ENCODE measurements at regions not wholly inside any gene's neighbourhood (a gene's known extent, or its start where the extent isn't known, plus 50 kb on each side); places are given as distances from the start of the nearest gene placed in this dataset.

DNA sequence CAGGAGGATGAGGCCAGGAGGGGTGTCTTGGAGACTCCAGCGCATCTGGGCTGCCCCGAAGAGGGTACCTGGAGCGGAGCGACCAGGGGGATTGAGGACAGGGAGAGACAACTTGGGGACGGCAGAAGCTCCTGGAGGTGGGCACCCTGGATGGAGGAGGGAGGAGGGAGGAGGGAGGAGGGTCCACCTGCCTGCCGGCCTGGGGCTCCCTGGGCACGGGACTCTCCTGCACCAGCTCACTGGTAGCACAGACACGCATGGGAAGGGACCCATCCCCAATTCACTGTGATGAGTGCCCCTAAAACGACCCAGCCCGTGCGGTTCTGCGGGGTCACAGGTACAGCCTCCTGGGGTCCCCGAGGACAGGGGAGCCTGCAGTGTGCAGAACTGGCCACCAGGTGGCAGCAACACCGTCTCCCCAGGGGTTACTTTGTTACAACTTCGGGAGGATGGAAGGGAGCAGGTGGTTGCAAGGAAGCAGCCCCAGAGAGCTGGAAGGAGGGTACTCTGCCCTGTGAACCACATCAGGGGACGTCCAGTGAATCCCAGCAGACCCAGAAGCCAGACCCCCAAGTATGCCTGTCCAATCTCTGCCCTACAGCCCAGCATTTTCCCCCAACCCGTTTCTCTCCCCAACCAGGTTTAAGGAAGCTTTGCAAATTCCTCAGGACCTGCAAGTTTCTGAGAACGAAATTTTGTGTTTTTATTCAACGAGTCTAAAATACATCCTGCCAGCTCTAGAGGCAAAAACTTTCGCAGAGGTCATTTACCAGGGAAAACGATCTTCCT is 482.4 kb downstream of the NPHP4 start (continued):
- TF ChIP-seq, protein P1, sequence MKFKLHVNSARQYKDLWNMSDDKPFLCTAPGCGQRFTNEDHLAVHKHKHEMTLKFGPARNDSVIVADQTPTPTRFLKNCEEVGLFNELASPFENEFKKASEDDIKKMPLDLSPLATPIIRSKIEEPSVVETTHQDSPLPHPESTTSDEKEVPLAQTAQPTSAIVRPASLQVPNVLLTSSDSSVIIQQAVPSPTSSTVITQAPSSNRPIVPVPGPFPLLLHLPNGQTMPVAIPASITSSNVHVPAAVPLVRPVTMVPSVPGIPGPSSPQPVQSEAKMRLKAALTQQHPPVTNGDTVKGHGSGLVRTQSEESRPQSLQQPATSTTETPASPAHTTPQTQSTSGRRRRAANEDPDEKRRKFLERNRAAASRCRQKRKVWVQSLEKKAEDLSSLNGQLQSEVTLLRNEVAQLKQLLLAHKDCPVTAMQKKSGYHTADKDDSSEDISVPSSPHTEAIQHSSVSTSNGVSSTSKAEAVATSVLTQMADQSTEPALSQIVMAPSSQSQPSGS (IDR thresholded peaks at IDR 0.05; ENCODE audit: low read length): no peak
- TF ChIP-seq, protein P2, sequence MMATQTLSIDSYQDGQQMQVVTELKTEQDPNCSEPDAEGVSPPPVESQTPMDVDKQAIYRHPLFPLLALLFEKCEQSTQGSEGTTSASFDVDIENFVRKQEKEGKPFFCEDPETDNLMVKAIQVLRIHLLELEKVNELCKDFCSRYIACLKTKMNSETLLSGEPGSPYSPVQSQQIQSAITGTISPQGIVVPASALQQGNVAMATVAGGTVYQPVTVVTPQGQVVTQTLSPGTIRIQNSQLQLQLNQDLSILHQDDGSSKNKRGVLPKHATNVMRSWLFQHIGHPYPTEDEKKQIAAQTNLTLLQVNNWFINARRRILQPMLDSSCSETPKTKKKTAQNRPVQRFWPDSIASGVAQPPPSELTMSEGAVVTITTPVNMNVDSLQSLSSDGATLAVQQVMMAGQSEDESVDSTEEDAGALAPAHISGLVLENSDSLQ (IDR thresholded peaks at IDR 0.05): no peak
- no peak for TF ChIP-seq STAT1 (conservative IDR thresholded peaks at IDR 0.05)
- no peak for TF ChIP-seq MYB (IDR thresholded peaks at IDR 0.05; ENCODE audit: borderline replicate concordance, low read depth, low read length)
- no peak for TF ChIP-seq ETV6 (conservative IDR thresholded peaks at IDR 0.05 in 1 of 2, IDR thresholded peaks at IDR 0.05 in 1 of 2; ENCODE audit: borderline replicate concordance in 1 of 2, low read depth in 1 of 2)
- peak; percentile 92 for TF ChIP-seq SMC3 (IDR thresholded peaks at IDR 0.05; ENCODE audit: borderline replicate concordance, low read length)
- no peak for TF ChIP-seq JUNB (IDR thresholded peaks at IDR 0.05)

DNA sequence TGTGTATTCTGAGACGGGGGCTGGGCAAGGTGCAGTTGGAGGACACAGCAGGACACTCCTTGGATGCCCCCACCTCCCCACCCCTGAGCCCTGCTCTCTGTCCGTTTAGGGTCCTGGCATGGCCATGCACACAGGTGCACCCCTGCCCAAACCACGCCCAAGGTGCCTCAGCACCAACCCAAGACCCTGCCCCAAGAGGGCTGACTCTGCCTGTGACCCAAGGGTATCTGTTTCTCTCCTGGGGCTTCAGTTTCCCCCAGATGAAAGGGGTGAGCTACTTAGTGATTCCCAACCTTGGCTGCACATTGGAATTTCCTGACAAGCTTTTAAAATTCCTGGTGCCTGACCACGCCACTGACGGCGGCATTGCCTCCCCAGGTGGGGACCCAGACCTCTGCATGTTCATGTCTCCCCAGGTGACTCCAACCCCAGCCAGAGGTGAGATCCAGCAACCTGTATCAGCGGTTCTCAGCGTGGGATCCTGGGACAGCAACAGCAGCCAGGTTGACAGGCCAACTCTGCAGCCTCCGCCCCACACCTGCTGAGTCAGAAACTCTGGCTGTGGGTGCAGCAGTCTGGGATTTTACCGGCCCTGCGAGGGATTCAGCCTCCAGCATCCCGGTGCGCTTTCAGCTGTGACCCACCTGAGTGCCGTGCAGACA is 483.4 kb downstream of the NPHP4 start:
- no peak for FAIRE-seq
- intact Hi-C loops (cut with micrococcal nuclease; ENCODE audit: unreplicated experiment) (no loop called here), in situ Hi-C loops (cut with MboI) (loop anchor here (5.0 to 25.0 kb wide), 2 partner anchors 239 to 829 kb away; no protein-coding TSS in a partner anchor)
- WGBS (ENCODE audit: insufficient coverage, insufficient replicate concordance, low lambda C conversion rate, missing lambda C conversion rate): 31% methylated on average over 13 of the region's 14 CpGs
- H3K27me3 ChIP-seq (replicated peaks in 1 of 2; ENCODE audit: control insufficient read depth in 2 of 2, insufficient read depth in 2 of 2, low read length in 1 of 2): no peaks in the 10 kb centered on the region; a peak in 1 of 4 replicates
- H3K27ac ChIP-seq (ENCODE audit: control insufficient read depth, insufficient read depth): no peak overlapping the region
- no peak overlapping the region for H2AFZ ChIP-seq (ENCODE audit: control insufficient read depth, low read depth, low read length)
- POLR2A ChIA-PET: no interaction called here
- no peak overlapping the region for H3K9ac ChIP-seq (ENCODE audit: control insufficient read depth, insufficient read depth, low read length)
- RAD21 ChIA-PET (ENCODE audit: unreplicated experiment): interaction anchor here (1.0 to 1.2 kb wide), 2 partner anchors 237 to 465 kb away, joined by 3 to 4 read pairs; no protein-coding TSS in a partner anchor
- ATAC-seq: no peak
- BruUV-seq (replicated peaks): no TSS peak
- H3K4me2 ChIP-seq (ENCODE audit: control insufficient read depth, insufficient read depth): no peak overlapping the region
- SMC1A ChIA-PET (ENCODE audit: uncharacterized antibody, unreplicated experiment): no interaction called here
- no peaks in the 10 kb centered on the region for H4K20me1 ChIP-seq (ENCODE audit: control insufficient read depth, insufficient read depth)
- H3K79me2 ChIP-seq (ENCODE audit: control insufficient read depth, insufficient read depth, low read length): no peaks in the 10 kb centered on the region
- no peaks in the 10 kb centered on the region for H3K4me1 ChIP-seq (ENCODE audit: control insufficient read depth, insufficient read depth, low read length)
- H3K36me3 ChIP-seq (ENCODE audit: control insufficient read depth in 2 of 2, insufficient read depth in 2 of 2, low read length in 1 of 2): no peaks in the 10 kb centered on the region
- no peak overlapping the region for H3K4me3 ChIP-seq
- CTCF ChIA-PET: interaction anchor here (0.6 to 3.9 kb wide), 2 partner anchors 237 to 524 kb away, joined by 3 to 22 read pairs; no protein-coding TSS in a partner anchor
- H3K9me3 ChIP-seq (replicated peaks; ENCODE audit: control insufficient read depth, insufficient read depth, low read length): no peaks in the 10 kb centered on the region
- DNase-seq (ENCODE audit: low read depth, low spot score): no peak
- TF ChIP-seq, protein P3, sequence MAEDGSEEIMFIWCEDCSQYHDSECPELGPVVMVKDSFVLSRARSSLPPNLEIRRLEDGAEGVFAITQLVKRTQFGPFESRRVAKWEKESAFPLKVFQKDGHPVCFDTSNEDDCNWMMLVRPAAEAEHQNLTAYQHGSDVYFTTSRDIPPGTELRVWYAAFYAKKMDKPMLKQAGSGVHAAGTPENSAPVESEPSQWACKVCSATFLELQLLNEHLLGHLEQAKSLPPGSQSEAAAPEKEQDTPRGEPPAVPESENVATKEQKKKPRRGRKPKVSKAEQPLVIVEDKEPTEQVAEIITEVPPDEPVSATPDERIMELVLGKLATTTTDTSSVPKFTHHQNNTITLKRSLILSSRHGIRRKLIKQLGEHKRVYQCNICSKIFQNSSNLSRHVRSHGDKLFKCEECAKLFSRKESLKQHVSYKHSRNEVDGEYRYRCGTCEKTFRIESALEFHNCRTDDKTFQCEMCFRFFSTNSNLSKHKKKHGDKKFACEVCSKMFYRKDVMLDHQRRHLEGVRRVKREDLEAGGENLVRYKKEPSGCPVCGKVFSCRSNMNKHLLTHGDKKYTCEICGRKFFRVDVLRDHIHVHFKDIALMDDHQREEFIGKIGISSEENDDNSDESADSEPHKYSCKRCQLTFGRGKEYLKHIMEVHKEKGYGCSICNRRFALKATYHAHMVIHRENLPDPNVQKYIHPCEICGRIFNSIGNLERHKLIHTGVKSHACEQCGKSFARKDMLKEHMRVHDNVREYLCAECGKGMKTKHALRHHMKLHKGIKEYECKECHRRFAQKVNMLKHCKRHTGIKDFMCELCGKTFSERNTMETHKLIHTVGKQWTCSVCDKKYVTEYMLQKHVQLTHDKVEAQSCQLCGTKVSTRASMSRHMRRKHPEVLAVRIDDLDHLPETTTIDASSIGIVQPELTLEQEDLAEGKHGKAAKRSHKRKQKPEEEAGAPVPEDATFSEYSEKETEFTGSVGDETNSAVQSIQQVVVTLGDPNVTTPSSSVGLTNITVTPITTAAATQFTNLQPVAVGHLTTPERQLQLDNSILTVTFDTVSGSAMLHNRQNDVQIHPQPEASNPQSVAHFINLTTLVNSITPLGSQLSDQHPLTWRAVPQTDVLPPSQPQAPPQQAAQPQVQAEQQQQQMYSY (CRISPR knock-in tag; IDR thresholded peaks at IDR 0.05): no peak
- TF ChIP-seq, protein P4, sequence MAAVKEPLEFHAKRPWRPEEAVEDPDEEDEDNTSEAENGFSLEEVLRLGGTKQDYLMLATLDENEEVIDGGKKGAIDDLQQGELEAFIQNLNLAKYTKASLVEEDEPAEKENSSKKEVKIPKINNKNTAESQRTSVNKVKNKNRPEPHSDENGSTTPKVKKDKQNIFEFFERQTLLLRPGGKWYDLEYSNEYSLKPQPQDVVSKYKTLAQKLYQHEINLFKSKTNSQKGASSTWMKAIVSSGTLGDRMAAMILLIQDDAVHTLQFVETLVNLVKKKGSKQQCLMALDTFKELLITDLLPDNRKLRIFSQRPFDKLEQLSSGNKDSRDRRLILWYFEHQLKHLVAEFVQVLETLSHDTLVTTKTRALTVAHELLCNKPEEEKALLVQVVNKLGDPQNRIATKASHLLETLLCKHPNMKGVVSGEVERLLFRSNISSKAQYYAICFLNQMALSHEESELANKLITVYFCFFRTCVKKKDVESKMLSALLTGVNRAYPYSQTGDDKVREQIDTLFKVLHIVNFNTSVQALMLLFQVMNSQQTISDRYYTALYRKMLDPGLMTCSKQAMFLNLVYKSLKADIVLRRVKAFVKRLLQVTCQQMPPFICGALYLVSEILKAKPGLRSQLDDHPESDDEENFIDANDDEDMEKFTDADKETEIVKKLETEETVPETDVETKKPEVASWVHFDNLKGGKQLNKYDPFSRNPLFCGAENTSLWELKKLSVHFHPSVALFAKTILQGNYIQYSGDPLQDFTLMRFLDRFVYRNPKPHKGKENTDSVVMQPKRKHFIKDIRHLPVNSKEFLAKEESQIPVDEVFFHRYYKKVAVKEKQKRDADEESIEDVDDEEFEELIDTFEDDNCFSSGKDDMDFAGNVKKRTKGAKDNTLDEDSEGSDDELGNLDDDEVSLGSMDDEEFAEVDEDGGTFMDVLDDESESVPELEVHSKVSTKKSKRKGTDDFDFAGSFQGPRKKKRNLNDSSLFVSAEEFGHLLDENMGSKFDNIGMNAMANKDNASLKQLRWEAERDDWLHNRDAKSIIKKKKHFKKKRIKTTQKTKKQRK (IDR thresholded peaks at IDR 0.05; ENCODE audit: low read depth, low read length): no peak
- TF ChIP-seq SUPT20H (IDR thresholded peaks at IDR 0.05; ENCODE audit: borderline replicate concordance, control insufficient read depth, low read depth, low read length): no peak
